CD4-positive, alpha-beta T cell (primary cell): ENCODE measurements at regions not wholly inside any gene's neighbourhood (a gene's known extent, or its start where the extent isn't known, plus 50 kb on each side); places are given as distances from the start of the nearest gene placed in this dataset.

Source experiments
- ATAC-seq: fragments of 200-7000 bp; cut with Tn5 transposase; one replicate; pipeline ENCODE4 v1.10.0; 2022; ENCODE audit warnings: mild to moderate bottlenecking; ENCODE audit not compliant: poor library complexity
- CTCF ChIA-PET: fragments of 350-600 bp; sonication (Branson Sonifier 250); formaldehyde crosslinking; loops from one replicate; lab custom pipeline; 2021; ENCODE audit warnings: antibody characterized with exemption, inconsistent platforms; lab: Charles Lee
- POLR2A ChIA-PET: fragments of 350-600 bp; sonication (Branson Sonifier 250); formaldehyde crosslinking; loops from one replicate; lab custom pipeline; 2021; ENCODE audit warnings: antibody characterized with exemption, inconsistent platforms; lab: Charles Lee
- DNase-seq, 14 experiments: peaks; one replicate each; pipeline ENCODE4 v3.0.0-alpha.2; 2013 to 2020; ENCODE audit warnings: mixed read lengths in 2 of 14
- H3K27ac ChIP-seq, 2 donors: one replicate each; pipeline versions ENCODE4 v1.5.1 to v1.7.0; 2013; ENCODE audit warnings: low read length in 2 of 2, low read depth in 1 of 2, mild to moderate bottlenecking in 1 of 2
- H3K27me3 ChIP-seq, 2 experiments: 1 replicate in 1 of 2; 2 replicates in 1 of 2; pipeline versions ENCODE4 v1.6.1 to v1.7.0; 2013; ENCODE audit warnings: low read length in 2 of 2, control low read depth in 1 of 2, mild to moderate bottlenecking in 1 of 2, moderate library complexity in 1 of 2; ENCODE audit not compliant: insufficient read depth in 2 of 2, control insufficient read depth in 1 of 2
- H3K36me3 ChIP-seq: one replicate; pipeline ENCODE4 v1.6.1; 2013; ENCODE audit warnings: low read length, control low read depth; ENCODE audit not compliant: insufficient read depth
- H3K4me1 ChIP-seq: one replicate; pipeline ENCODE4 v1.6.1; 2013; ENCODE audit warnings: low read length, control low read depth; ENCODE audit not compliant: insufficient read depth
- H3K4me3 ChIP-seq: one replicate; pipeline ENCODE4 v1.5.1; 2013; ENCODE audit warnings: mild to moderate bottlenecking, low read length, moderate library complexity
- H3K9me3 ChIP-seq, 2 experiments: 1 replicate in 1 of 2; 2 replicates in 1 of 2; pipeline versions ENCODE4 v1.6.1 to v1.7.0; 2013; ENCODE audit warnings: low read length in 2 of 2, mild to moderate bottlenecking in 2 of 2, control low read depth in 1 of 2, moderate library complexity in 1 of 2; ENCODE audit not compliant: control insufficient read depth in 1 of 2, insufficient read depth in 1 of 2
- H3K27ac Mint-ChIP-seq: one replicate; pipeline ENCODE4 v1.8.0; 2020; ENCODE audit warnings: mixed read lengths
- H3K27me3 Mint-ChIP-seq: one replicate; pipeline ENCODE4 v1.8.0; 2021; ENCODE audit warnings: mixed read lengths
- H3K36me3 Mint-ChIP-seq: one replicate; pipeline ENCODE4 v1.8.0; 2021; ENCODE audit warnings: low read depth, mixed read lengths
- H3K4me1 Mint-ChIP-seq: one replicate; pipeline ENCODE4 v1.8.0; 2021; ENCODE audit warnings: low read depth, mixed read lengths
- H3K4me3 Mint-ChIP-seq: one replicate; pipeline ENCODE4 v1.8.0; 2020; ENCODE audit warnings: mild to moderate bottlenecking, mixed read lengths
- H3K9me3 Mint-ChIP-seq: one replicate; pipeline ENCODE4 v1.8.0; 2020; ENCODE audit warnings: mixed read lengths
- CTCF ChIP-seq: fragments of 200-600 bp; IDR thresholded peaks from one replicate; pipeline ENCODE4 v1.8.0; 2022; ENCODE audit warnings: antibody characterized with exemption, mild to moderate bottlenecking
- intact Hi-C, 2 experiments: fragments of 100-400 bp; cut with DNase I in 1 of 2; cut with micrococcal nuclease in 1 of 2; formaldehyde crosslinking; loops; one replicate each; pipeline versions ENCODE4 v1.15.1 to v1.9.0; 2023 to 2025; cut with DNase I, micrococcal nuclease

- Mint-ChIP-seq H3K4me1 (no peaks in the 10 kb centered on the region), H3K4me3 (no peak overlapping the region), H3K9me3 (no peaks in the 10 kb centered on the region), H3K27ac (no peak overlapping the region), H3K36me3 (no peaks in the 10 kb centered on the region), H3K27me3 (peaks cover 5% of the 10 kb centered on the region)
- H3K9me3 ChIP-seq, result no peaks in the 10 kb centered on the region
- ChIA-PET CTCF (no interaction called here), POLR2A (no interaction called here)
- no peaks in the 10 kb centered on the region for H3K36me3 ChIP-seq
- no peak for TF ChIP-seq CTCF
- ATAC-seq (no peak), DNase-seq (no peak)
- H3K27me3 ChIP-seq, result no peaks in the 10 kb centered on the region
- intact Hi-C loops, result no loop called here
- no peak overlapping the region for H3K4me3 ChIP-seq
- no peak overlapping the region for H3K27ac ChIP-seq
- no peaks in the 10 kb centered on the region for H3K4me1 ChIP-seq
These were observed 215.8 kb downstream of the TMX3 start for GRCh38 chr18:68499141-68499540.

- ATAC-seq (no peak), DNase-seq (no peak)
- no peaks in the 10 kb centered on the region for H3K9me3 ChIP-seq
- no peaks in the 10 kb centered on the region for H3K4me1 ChIP-seq
- POLR2A ChIA-PET, result no interaction called here
- no peaks in the 10 kb centered on the region for H3K36me3 ChIP-seq
- H3K27ac ChIP-seq, result no peak overlapping the region
- Mint-ChIP-seq H3K9me3 (no peaks in the 10 kb centered on the region), H3K36me3 (no peaks in the 10 kb centered on the region), H3K27me3 (peaks cover 5% of the 10 kb centered on the region), H3K4me3 (no peak overlapping the region), H3K27ac (no peak overlapping the region), H3K4me1 (no peaks in the 10 kb centered on the region)
- H3K27me3 ChIP-seq, result no peaks in the 10 kb centered on the region
- no peak overlapping the region for H3K4me3 ChIP-seq
- CTCF ChIA-PET, result no interaction called here
- intact Hi-C loops, result no loop called here
- TF ChIP-seq CTCF, result no peak
These were observed 216.3 kb downstream of the TMX3 start for GRCh38 chr18:68498636-68499035.

- ChIA-PET CTCF (no interaction called here), POLR2A (no interaction called here)
- H3K27me3 ChIP-seq, result no peaks in the 10 kb centered on the region
- H3K4me1 Mint-ChIP-seq, result no peaks in the 10 kb centered on the region
- no peak overlapping the region for H3K4me3 Mint-ChIP-seq
- H3K27ac Mint-ChIP-seq, result no peak overlapping the region
- no peaks in the 10 kb centered on the region for H3K4me1 ChIP-seq
- H3K36me3 Mint-ChIP-seq, result no peaks in the 10 kb centered on the region
- H3K4me3 ChIP-seq, result no peak overlapping the region
- H3K9me3 Mint-ChIP-seq, result no peaks in the 10 kb centered on the region
- no peak for TF ChIP-seq CTCF
- intact Hi-C loops, result no loop called here
- no peaks in the 10 kb centered on the region for H3K36me3 ChIP-seq
- H3K9me3 ChIP-seq, result no peaks in the 10 kb centered on the region
- no peak for ATAC-seq
- peaks cover 5% of the 10 kb centered on the region for H3K27me3 Mint-ChIP-seq
- DNase-seq, result no peak
- no peak overlapping the region for H3K27ac ChIP-seq
These were observed 216.7 kb downstream of the TMX3 start for GRCh38 chr18:68498185-68498584.
